ENCODE measurements at regions not wholly inside any gene's neighbourhood (a gene's known extent, or its start where the extent isn't known, plus 50 kb on each side); places are given as distances from the start of the nearest gene placed in this dataset.

DNA sequence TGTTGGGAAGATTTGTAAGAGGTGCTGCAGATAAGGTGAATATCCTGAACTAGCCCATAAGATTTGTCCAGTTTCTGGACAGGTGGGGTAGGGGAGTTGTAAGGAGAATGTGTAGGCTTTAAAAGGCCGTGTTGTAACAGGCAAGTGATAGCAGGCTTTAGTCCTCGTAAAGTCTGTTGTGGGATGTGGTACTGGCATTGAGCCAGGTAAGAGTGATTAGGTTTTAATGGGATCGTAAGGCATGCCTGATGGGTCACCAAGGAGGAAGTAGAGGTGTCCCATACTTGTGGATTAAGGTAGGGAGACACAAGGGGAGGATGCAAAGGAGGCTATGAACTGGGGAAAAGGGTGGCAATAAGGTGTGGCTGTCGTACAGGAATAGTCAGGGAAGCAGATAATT, 256.9 kb upstream of the DKK2 start:
- Mint-ChIP-seq H3K27me3 (ENCODE audit: low read depth) (no peaks in the 10 kb centered on the region), H3K4me3 (no peak overlapping the region), H3K27ac (no peak overlapping the region), H3K4me1 (ENCODE audit: low read depth) (no peaks in the 10 kb centered on the region), H3K36me3 (ENCODE audit: low read depth) (no peaks in the 10 kb centered on the region), H3K9me3 (no peaks in the 10 kb centered on the region)
- DNase-seq (ENCODE audit: low spot score) = no peak

DNA sequence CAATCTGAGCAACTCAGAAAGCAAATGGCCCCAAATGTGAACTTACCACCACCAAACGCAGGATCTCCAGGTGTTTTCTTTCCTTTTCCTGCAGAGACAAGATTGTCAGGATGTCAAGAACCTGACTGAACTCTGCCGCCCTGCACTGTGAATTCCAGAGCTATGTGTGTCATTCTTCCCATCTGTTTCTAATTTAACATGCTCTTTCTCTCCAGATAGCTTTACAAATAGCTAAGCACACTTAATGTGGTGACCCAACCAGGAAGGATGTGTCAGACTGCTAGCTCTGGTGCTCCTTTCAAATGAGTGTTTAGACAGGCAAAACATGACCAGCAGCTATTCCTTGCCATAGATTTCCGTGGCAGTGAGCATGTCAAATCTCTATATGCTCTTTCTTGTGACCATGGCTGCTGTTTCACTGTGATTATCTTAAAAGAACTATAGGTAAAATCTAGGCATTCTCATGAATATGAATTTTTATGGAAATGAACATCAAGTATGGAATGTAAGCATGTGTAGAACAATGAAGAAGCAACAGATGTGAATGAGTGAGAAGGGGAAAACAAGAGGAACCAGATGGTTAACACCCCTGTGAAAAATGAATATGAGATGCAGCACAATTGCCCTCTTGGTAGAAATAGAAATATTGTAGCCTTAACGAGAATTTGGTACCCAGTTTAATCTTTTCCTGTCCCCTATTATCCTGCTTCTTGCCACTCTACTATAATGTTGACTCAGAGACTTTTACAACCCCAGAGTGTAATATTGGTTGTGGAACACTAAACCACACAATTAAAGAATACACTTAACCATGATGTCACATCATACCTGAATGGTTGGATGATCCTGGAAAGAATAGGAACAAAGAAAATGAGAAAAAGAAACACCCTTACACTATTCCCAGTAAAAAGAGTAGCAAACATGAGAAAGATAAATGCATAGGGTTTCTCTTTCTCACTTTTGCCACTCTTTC, 247.8 kb upstream of the DKK2 start:
- Mint-ChIP-seq H3K36me3 (ENCODE audit: low read depth) (no peaks in the 10 kb centered on the region), H3K4me1 (ENCODE audit: low read depth) (no peaks in the 10 kb centered on the region), H3K27ac (no peak overlapping the region), H3K9me3 (no peaks in the 10 kb centered on the region), H3K27me3 (ENCODE audit: low read depth) (no peaks in the 10 kb centered on the region), H3K4me3 (no peak overlapping the region)
- DNase-seq (ENCODE audit: low spot score) = no peak

DNA sequence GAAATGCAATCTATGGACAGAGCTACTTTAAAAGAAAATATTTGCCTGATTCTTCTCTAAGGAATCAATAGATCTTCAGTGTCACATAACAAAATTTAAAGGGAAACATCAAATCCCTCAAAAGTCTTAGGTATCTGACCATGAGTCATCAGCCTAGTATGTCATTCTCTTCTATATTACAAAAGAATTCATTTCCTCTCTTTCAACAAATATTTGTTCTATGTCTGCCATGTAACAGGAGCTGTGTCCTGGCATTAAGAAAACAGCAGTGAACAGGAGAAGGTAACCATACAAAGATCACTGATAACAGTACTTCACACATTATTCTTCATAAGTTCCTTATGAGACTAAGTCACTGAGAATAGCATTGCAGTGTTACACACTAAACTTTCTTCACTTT, 243.6 kb upstream of the DKK2 start:
- Mint-ChIP-seq H3K36me3 (ENCODE audit: low read depth) (no peaks in the 10 kb centered on the region), H3K4me1 (ENCODE audit: low read depth) (no peaks in the 10 kb centered on the region), H3K9me3 (no peaks in the 10 kb centered on the region), H3K4me3 (no peak overlapping the region), H3K27me3 (ENCODE audit: low read depth) (no peaks in the 10 kb centered on the region), H3K27ac (no peak overlapping the region)
- DNase-seq (ENCODE audit: low spot score) = no peak

DNA sequence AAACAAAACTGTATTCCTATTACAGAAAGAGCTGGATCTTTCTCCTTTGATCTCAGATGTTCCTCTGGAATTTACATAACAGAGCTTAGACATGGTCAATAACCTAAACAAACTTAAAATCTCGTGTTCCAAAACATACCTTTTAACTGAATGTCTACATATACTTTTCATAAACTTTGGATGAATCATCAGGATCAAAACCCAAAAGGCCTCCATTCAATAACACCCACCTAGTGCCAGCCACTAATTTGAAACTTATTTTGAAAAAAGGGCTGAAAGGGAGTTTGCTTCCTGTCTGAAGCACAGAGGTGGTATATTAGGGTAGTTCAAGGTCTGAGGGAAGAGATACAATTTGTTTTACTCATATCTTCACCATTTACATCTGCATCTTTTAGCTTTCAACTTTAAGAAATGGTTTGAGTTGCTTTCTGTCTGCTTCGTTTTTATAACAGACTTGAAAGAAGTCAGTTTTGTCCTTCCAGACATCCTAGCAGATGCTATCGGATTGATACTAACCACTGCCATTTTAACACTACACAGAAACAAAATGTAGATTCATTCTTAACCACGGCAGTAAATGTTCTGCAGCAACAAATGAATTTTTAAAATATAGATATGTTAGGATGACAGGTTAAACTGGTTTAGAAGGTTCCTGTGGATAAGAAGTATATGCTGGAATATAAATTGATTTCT, 242.8 kb upstream of the DKK2 start:
- Mint-ChIP-seq H3K27ac (no peak overlapping the region), H3K9me3 (no peaks in the 10 kb centered on the region), H3K4me1 (ENCODE audit: low read depth) (no peaks in the 10 kb centered on the region), H3K4me3 (no peak overlapping the region), H3K27me3 (ENCODE audit: low read depth) (no peaks in the 10 kb centered on the region), H3K36me3 (ENCODE audit: low read depth) (no peaks in the 10 kb centered on the region)
- no peak for DNase-seq (ENCODE audit: low spot score)

- H3K4me3 Mint-ChIP-seq = no peak overlapping the region
- no peaks in the 10 kb centered on the region for H3K27me3 Mint-ChIP-seq (ENCODE audit: low read depth)
- no peak for DNase-seq (ENCODE audit: low spot score)
- no peak overlapping the region for H3K27ac Mint-ChIP-seq
- H3K4me1 Mint-ChIP-seq (ENCODE audit: low read depth) = no peaks in the 10 kb centered on the region
- no peaks in the 10 kb centered on the region for H3K36me3 Mint-ChIP-seq (ENCODE audit: low read depth)
- no peaks in the 10 kb centered on the region for H3K9me3 Mint-ChIP-seq
Observed at GRCh38 chr4:107276052-107276451, 239.9 kb upstream of the DKK2 start.

DNA sequence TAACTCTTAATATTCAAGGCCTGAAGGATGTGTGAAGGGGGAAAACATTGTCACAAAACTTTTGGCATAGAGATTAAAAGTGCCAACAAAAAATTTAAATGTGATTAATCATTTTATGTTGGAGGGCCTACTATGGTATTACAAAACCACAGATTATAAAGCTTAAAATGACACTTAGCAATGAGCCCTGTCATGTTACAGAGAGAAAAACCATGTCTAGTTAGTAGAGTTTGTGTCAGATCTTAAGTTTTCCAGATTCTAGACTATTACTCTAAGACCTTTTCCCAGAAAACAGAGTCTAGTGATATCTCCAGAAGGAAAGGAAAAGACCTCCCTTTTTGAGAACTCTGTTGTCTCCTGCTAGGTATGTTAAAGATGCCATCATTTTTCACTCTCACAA, 239.1 kb upstream of the DKK2 start:
- DNase-seq (ENCODE audit: low spot score) = no peak
- Mint-ChIP-seq H3K9me3 (no peaks in the 10 kb centered on the region), H3K36me3 (ENCODE audit: low read depth) (no peaks in the 10 kb centered on the region), H3K4me1 (ENCODE audit: low read depth) (no peaks in the 10 kb centered on the region), H3K27me3 (ENCODE audit: low read depth) (no peaks in the 10 kb centered on the region), H3K4me3 (no peak overlapping the region), H3K27ac (no peak overlapping the region)

DNA sequence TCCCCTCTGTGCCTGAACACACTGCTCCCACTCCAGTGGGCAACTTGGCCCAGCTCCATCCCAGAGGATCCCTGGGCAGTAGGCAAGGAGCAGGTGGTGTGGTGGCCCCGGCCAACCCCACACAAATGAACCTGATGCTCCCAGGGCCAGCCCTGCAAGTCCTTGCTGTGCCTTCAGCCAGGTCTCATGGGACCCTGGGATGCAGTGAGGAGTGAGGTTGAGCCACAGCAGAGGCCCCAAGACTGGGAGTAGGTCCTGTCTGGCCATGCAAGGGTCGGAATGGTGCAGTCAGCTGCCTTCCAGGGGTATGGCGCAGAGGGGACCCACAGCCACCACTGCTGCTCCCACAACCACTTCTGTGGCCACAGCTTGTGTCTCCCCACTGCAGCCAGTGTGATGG, 234.5 kb upstream of the DKK2 start:
- Mint-ChIP-seq H3K4me3 (no peak overlapping the region), H3K36me3 (ENCODE audit: low read depth) (no peaks in the 10 kb centered on the region), H3K4me1 (ENCODE audit: low read depth) (no peaks in the 10 kb centered on the region), H3K9me3 (no peaks in the 10 kb centered on the region), H3K27ac (no peak overlapping the region), H3K27me3 (ENCODE audit: low read depth) (no peaks in the 10 kb centered on the region)
- no peak for DNase-seq (ENCODE audit: low spot score)

GRCh38 chr4:107269175-107269574, 233.1 kb upstream of the DKK2 start:
- Mint-ChIP-seq H3K4me1 (ENCODE audit: low read depth) (no peaks in the 10 kb centered on the region), H3K4me3 (no peak overlapping the region), H3K27me3 (ENCODE audit: low read depth) (no peaks in the 10 kb centered on the region), H3K9me3 (no peaks in the 10 kb centered on the region), H3K27ac (no peak overlapping the region), H3K36me3 (ENCODE audit: low read depth) (no peaks in the 10 kb centered on the region)
- no peak for DNase-seq (ENCODE audit: low spot score)

- no peak overlapping the region for H3K27ac Mint-ChIP-seq
- no peaks in the 10 kb centered on the region for H3K36me3 Mint-ChIP-seq (ENCODE audit: low read depth)
- H3K4me1 Mint-ChIP-seq (ENCODE audit: low read depth) = no peaks in the 10 kb centered on the region
- no peaks in the 10 kb centered on the region for H3K27me3 Mint-ChIP-seq (ENCODE audit: low read depth)
- DNase-seq (ENCODE audit: low spot score) = no peak
- H3K9me3 Mint-ChIP-seq = no peaks in the 10 kb centered on the region
- H3K4me3 Mint-ChIP-seq = no peak overlapping the region
Observed at GRCh38 chr4:107265859-107266258, 229.7 kb upstream of the DKK2 start.

- Mint-ChIP-seq H3K27me3 (ENCODE audit: low read depth) (no peaks in the 10 kb centered on the region), H3K9me3 (no peaks in the 10 kb centered on the region), H3K4me3 (no peak overlapping the region), H3K27ac (no peak overlapping the region), H3K4me1 (ENCODE audit: low read depth) (no peaks in the 10 kb centered on the region), H3K36me3 (ENCODE audit: low read depth) (no peaks in the 10 kb centered on the region)
- DNase-seq (ENCODE audit: low spot score) = no peak
Observed at GRCh38 chr4:107261241-107261874, 225.2 kb upstream of the DKK2 start.

DNA sequence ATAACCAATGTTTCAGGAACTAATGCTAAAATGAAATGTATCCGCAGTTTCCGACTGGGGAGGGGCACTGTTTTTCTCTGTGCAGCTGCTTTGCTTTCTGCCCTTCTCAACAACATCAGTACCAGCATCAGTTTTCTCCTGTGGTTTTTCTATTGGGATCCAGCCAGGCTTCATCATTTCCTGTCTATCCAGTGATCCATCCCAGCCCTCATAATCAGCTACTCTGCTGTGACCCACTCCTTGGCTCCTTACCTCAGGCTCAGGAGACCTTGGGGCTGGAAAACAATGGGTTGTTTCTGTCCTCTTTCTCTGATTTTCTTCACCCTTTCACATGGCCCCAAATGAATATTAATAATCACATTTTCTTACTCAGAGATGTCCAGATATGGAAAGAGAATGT, 222.2 kb upstream of the DKK2 start:
- Mint-ChIP-seq H3K36me3 (ENCODE audit: low read depth) (no peaks in the 10 kb centered on the region), H3K4me3 (no peak overlapping the region), H3K27me3 (ENCODE audit: low read depth) (no peaks in the 10 kb centered on the region), H3K27ac (no peak overlapping the region), H3K9me3 (no peaks in the 10 kb centered on the region), H3K4me1 (ENCODE audit: low read depth) (no peaks in the 10 kb centered on the region)
- DNase-seq (ENCODE audit: low spot score) = no peak

DNA sequence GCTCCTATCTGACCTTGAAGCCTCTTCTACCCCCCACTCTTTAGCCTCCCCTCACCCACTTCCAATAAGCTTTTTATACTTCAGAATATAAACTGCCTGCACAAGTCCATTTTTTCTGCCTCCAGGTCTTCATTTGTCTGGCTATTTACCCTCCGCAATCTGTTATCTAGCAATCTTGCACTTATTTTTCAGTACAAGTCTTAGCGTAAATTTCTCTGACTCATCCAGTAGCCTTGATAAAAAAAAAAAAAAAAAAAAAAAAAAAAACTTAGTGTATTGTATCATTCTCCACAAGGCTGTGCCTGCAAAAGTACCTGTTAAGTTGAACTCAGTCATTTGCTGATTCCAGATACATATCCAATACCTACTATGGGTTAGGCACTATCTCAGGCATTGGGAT, 219.5 kb upstream of the DKK2 start:
- Mint-ChIP-seq H3K27me3 (ENCODE audit: low read depth) (no peaks in the 10 kb centered on the region), H3K9me3 (no peaks in the 10 kb centered on the region), H3K4me1 (ENCODE audit: low read depth) (no peaks in the 10 kb centered on the region), H3K36me3 (ENCODE audit: low read depth) (no peaks in the 10 kb centered on the region), H3K27ac (no peak overlapping the region), H3K4me3 (no peak overlapping the region)
- no peak for DNase-seq (ENCODE audit: low spot score)

- no peak for DNase-seq (ENCODE audit: low spot score)
- H3K4me1 Mint-ChIP-seq (ENCODE audit: low read depth) = no peaks in the 10 kb centered on the region
- H3K27ac Mint-ChIP-seq = no peak overlapping the region
- H3K4me3 Mint-ChIP-seq = no peak overlapping the region
- H3K36me3 Mint-ChIP-seq (ENCODE audit: low read depth) = no peaks in the 10 kb centered on the region
- H3K9me3 Mint-ChIP-seq = no peaks in the 10 kb centered on the region
- no peaks in the 10 kb centered on the region for H3K27me3 Mint-ChIP-seq (ENCODE audit: low read depth)
Observed at GRCh38 chr4:107255114-107255513, 219.0 kb upstream of the DKK2 start.

GRCh38 chr4:107253579-107254068, 217.5 kb upstream of the DKK2 start:
- no peaks in the 10 kb centered on the region for H3K4me1 Mint-ChIP-seq (ENCODE audit: low read depth)
- H3K27ac Mint-ChIP-seq = no peak overlapping the region
- no peaks in the 10 kb centered on the region for H3K9me3 Mint-ChIP-seq
- H3K36me3 Mint-ChIP-seq (ENCODE audit: low read depth) = no peaks in the 10 kb centered on the region
- H3K4me3 Mint-ChIP-seq = no peak overlapping the region
- no peaks in the 10 kb centered on the region for H3K27me3 Mint-ChIP-seq (ENCODE audit: low read depth)
- DNase-seq (ENCODE audit: low spot score) = no peak

Data from T-helper 2 cell treated with Interferon-gamma antibody and Interleukin-4, amounts not matched to agents 5 μg/mL and 100 μg/mL, for 36 hours (primary cell).